H9 (cell line): ENCODE measurements at regions not wholly inside any gene's neighbourhood (a gene's known extent, or its start where the extent isn't known, plus 50 kb on each side); places are given as distances from the start of the nearest gene placed in this dataset.

Source experiments
- DNase-seq: peaks from one replicate; pipeline ENCODE4 v3.0.0-alpha.2; 2017
- H2AFZ ChIP-seq: one replicate; pipeline ENCODE4 v1.6.1; 2013; ENCODE audit warnings: mild to moderate bottlenecking, low read length, control low read depth, moderate library complexity
- H2AK5ac ChIP-seq: 2 replicates; pipeline ENCODE4 v1.6.1; 2013; ENCODE audit warnings: low read length, control low read depth, mixed read lengths; ENCODE audit not compliant: insufficient read length
- H2BK120ac ChIP-seq: one replicate; pipeline ENCODE4 v1.6.1; 2013; ENCODE audit warnings: low read depth, mild to moderate bottlenecking, low read length, control low read depth, inconsistent platforms; ENCODE audit not compliant: poor library complexity, severe bottlenecking
- H2BK12ac ChIP-seq: 2 replicates; pipeline ENCODE4 v1.6.1; 2013; ENCODE audit warnings: low read length, control low read depth, mixed read lengths, low read depth; ENCODE audit not compliant: insufficient read length
- H2BK15ac ChIP-seq: 2 replicates; pipeline ENCODE4 v1.6.1; 2013; ENCODE audit warnings: low read depth, low read length, control low read depth
- H2BK20ac ChIP-seq: one replicate; pipeline ENCODE4 v1.6.1; 2013; ENCODE audit warnings: low read depth, mild to moderate bottlenecking, low read length, control low read depth, inconsistent platforms; ENCODE audit not compliant: poor library complexity, severe bottlenecking
- H2BK5ac ChIP-seq: 2 replicates; pipeline ENCODE4 v1.6.1; 2013; ENCODE audit warnings: low read length, control low read depth, mixed read lengths; ENCODE audit not compliant: insufficient read length
- H3K14ac ChIP-seq: 2 replicates; pipeline ENCODE4 v1.6.1; 2013; ENCODE audit warnings: low read length, control low read depth; ENCODE audit not compliant: insufficient read depth
- H3K18ac ChIP-seq: 2 replicates; pipeline ENCODE4 v1.6.1; 2013; ENCODE audit warnings: low read depth, mild to moderate bottlenecking, mixed read lengths, low read length, control low read depth; ENCODE audit not compliant: insufficient read length
- H3K23ac ChIP-seq: 2 replicates; pipeline ENCODE4 v1.6.1; 2013; ENCODE audit warnings: low read length, control low read depth, mixed read lengths, low read depth; ENCODE audit not compliant: insufficient read length
- H3K23me2 ChIP-seq: 2 replicates; pipeline ENCODE4 v1.6.1; 2013; ENCODE audit warnings: low read depth, mild to moderate bottlenecking, mixed read lengths, low read length, control low read depth; ENCODE audit not compliant: insufficient read length, poor library complexity, severe bottlenecking
- H3K27ac ChIP-seq: 2 replicates; pipeline ENCODE4 v1.5.1; 2013; ENCODE audit warnings: low read length, control low read depth, mixed read lengths, low read depth; ENCODE audit not compliant: insufficient read length
- H3K27me3 ChIP-seq: 2 replicates; pipeline ENCODE4 v1.6.1; 2013; ENCODE audit warnings: low read length, control low read depth, inconsistent platforms; ENCODE audit not compliant: insufficient read depth
- H3K4ac ChIP-seq: 2 replicates; pipeline ENCODE4 v1.6.1; 2013; ENCODE audit warnings: low read depth, mild to moderate bottlenecking, control low read depth, inconsistent platforms, low read length, moderate library complexity
- H3K4me1 ChIP-seq: 2 replicates; pipeline ENCODE4 v1.6.1; 2013; ENCODE audit warnings: low read length, control low read depth, inconsistent platforms; ENCODE audit not compliant: insufficient read depth
- H3K4me2 ChIP-seq: 2 replicates; pipeline ENCODE4 v1.6.1; 2013; ENCODE audit warnings: low read length, control low read depth, mixed read lengths; ENCODE audit not compliant: insufficient read length, insufficient read depth
- H3K56ac ChIP-seq: 2 replicates; pipeline ENCODE4 v1.6.1; 2013; ENCODE audit warnings: low read depth, mild to moderate bottlenecking, mixed read lengths, low read length, control low read depth; ENCODE audit not compliant: insufficient read length
- H3K79me1 ChIP-seq: 2 replicates; pipeline ENCODE4 v1.6.1; 2013; ENCODE audit warnings: low read depth, mild to moderate bottlenecking, moderate library complexity, low read length, control low read depth, inconsistent platforms; ENCODE audit not compliant: insufficient read depth, poor library complexity, severe bottlenecking
- H3K79me2 ChIP-seq: 2 replicates; pipeline ENCODE4 v1.6.1; 2013; ENCODE audit warnings: low read length, control low read depth, inconsistent platforms; ENCODE audit not compliant: insufficient read depth
- H3K9ac ChIP-seq: 2 replicates; pipeline ENCODE4 v1.6.1; 2013; ENCODE audit warnings: low read length, control low read depth, mixed read lengths; ENCODE audit not compliant: insufficient read length; ENCODE audit errors: extremely low read depth
- H3K9me3 ChIP-seq: one replicate; pipeline ENCODE4 v1.6.1; 2013; ENCODE audit warnings: low read depth, low read length, inconsistent platforms; ENCODE audit not compliant: control insufficient read depth
- H3T11ph ChIP-seq: one replicate; pipeline ENCODE4 v1.6.1; 2013; ENCODE audit warnings: mild to moderate bottlenecking, low read length, control low read depth, inconsistent platforms
- H4K20me1 ChIP-seq: one replicate; pipeline ENCODE4 v1.6.1; 2013; ENCODE audit not compliant: control insufficient read depth, insufficient read length, insufficient read depth
- H4K5ac ChIP-seq: 2 replicates; pipeline ENCODE4 v1.6.1; 2013; ENCODE audit warnings: low read depth, mild to moderate bottlenecking, mixed read lengths, low read length, control low read depth; ENCODE audit not compliant: insufficient read length
- H4K8ac ChIP-seq: replicated peaks from 2 replicates; pipeline ENCODE4 v1.6.1; 2013; ENCODE audit warnings: low read length, control low read depth, mixed read lengths, low read depth; ENCODE audit not compliant: insufficient read length
- H4K91ac ChIP-seq: 2 replicates; pipeline ENCODE4 v1.6.1; 2013; ENCODE audit warnings: low read depth, mild to moderate bottlenecking, moderate library complexity, mixed read lengths, low read length, control low read depth; ENCODE audit not compliant: insufficient read length
- H3K27ac Mint-ChIP-seq, 3 experiments: 2 replicates in 2 of 3; 3 replicates in 1 of 3; pipeline ENCODE4 v1.8.0; 2020 to 2021; ENCODE audit warnings: mixed read lengths in 3 of 3, mild to moderate bottlenecking in 1 of 3, moderate library complexity in 1 of 3
- H3K27me3 Mint-ChIP-seq: 2 replicates; pipeline ENCODE4 v1.8.0; 2021; ENCODE audit warnings: low read depth, mild to moderate bottlenecking, moderate library complexity, mixed read lengths
- H3K36me3 Mint-ChIP-seq, 3 experiments: 2 replicates in 2 of 3; 3 replicates in 1 of 3; pipeline ENCODE4 v1.8.0; 2020 to 2021; ENCODE audit warnings: low read depth in 3 of 3, mixed read lengths in 3 of 3; ENCODE audit not compliant: insufficient read depth in 1 of 3
- H3K4me1 Mint-ChIP-seq, 2 experiments: 2 replicates each; pipeline ENCODE4 v1.8.0; 2020; ENCODE audit warnings: mixed read lengths in 2 of 2
- H3K4me3 Mint-ChIP-seq, 2 experiments: 2 replicates in 1 of 2; 3 replicates in 1 of 2; pipeline ENCODE4 v1.8.0; 2020 to 2021; ENCODE audit warnings: mild to moderate bottlenecking in 2 of 2, mixed read lengths in 2 of 2, moderate library complexity in 1 of 2
- H3K9me3 Mint-ChIP-seq, 2 experiments: 2 replicates in 1 of 2; 3 replicates in 1 of 2; pipeline ENCODE4 v1.8.0; 2020; ENCODE audit warnings: mild to moderate bottlenecking in 2 of 2, mixed read lengths in 2 of 2, moderate library complexity in 1 of 2
- CTCF ChIP-seq: fragments of 200-600 bp; sonication (generic); conservative IDR thresholded peaks from 3 replicates; pipeline ENCODE4 v1.8.0; 2021; ENCODE audit warnings: antibody characterized with exemption, mild to moderate bottlenecking
- WGBS: extraction: QIAGEN DNeasy Blood & Tissue Kit; methylation state at CpG from one replicate; pipeline ENCODE4 v1.1.7; 2013; ENCODE audit warnings: missing lambda C conversion rate, low lambda C conversion rate, mixed read lengths; ENCODE audit not compliant: insufficient read length; ENCODE audit errors: extremely low coverage; 5-methylcytosine and 5-hydroxymethylcytosine counted together

GRCh38 chr2:64392529-64392928 is 61.4 kb upstream of the LGALSL start:
- no peaks in the 10 kb centered on the region for H3K27me3 ChIP-seq
- no peaks in the 10 kb centered on the region for H3K4me1 ChIP-seq
- H2BK12ac ChIP-seq = no peak overlapping the region
- H3K79me2 ChIP-seq = no peaks in the 10 kb centered on the region
- H3K36me3 Mint-ChIP-seq = peaks cover 0 to 9% (median 0%) of the 10 kb centered on the region in 3 experiments; a peak in 1 of 7 replicates
- no peak overlapping the region for H4K5ac ChIP-seq
- H4K20me1 ChIP-seq = no peaks in the 10 kb centered on the region
- TF ChIP-seq CTCF = no peak
- no peak overlapping the region for H2AK5ac ChIP-seq
- no peak overlapping the region for H3K18ac ChIP-seq
- no peak overlapping the region for H3K4me3 Mint-ChIP-seq
- H4K8ac ChIP-seq = no peak overlapping the region
- H2BK15ac ChIP-seq = no peak overlapping the region
- H3K9me3 ChIP-seq = no peaks in the 10 kb centered on the region
- no peak overlapping the region for H3K14ac ChIP-seq
- no peaks in the 10 kb centered on the region; the same call in 1 of the 2 replicates for H3K27me3 Mint-ChIP-seq
- WGBS = no CpG with 5 or more reads among the region's 2 CpGs
- H4K91ac ChIP-seq = no peak overlapping the region
- H3K23me2 ChIP-seq = no peaks in the 10 kb centered on the region
- H3K27ac Mint-ChIP-seq = no peak overlapping the region
- H3K27ac ChIP-seq = no peak overlapping the region
- no peak overlapping the region for H3K4ac ChIP-seq
- no peak overlapping the region for H2BK120ac ChIP-seq
- no peak overlapping the region for H3K4me2 ChIP-seq
- no peak overlapping the region for H3K23ac ChIP-seq
- DNase-seq = no peak
- H2AFZ ChIP-seq = no peak overlapping the region
- no peaks in the 10 kb centered on the region for H3K79me1 ChIP-seq
- 0 out of 4 replicates have a peak, but pooled peaks cover 0 to 2% of the 10 kb centered on the region in 2 experiments for H3K4me1 Mint-ChIP-seq
- H3K9me3 Mint-ChIP-seq = peaks cover 5 to 10% of the 10 kb centered on the region in 2 experiments; a peak in 3 of 5 replicates
- H3K9ac ChIP-seq = no peak overlapping the region
- H2BK5ac ChIP-seq = no peak overlapping the region
- no peak overlapping the region for H2BK20ac ChIP-seq
- H3K56ac ChIP-seq = no peak overlapping the region
- no peak overlapping the region for H3T11ph ChIP-seq
